Osteoblast (primary cell): ENCODE measurements at regions not wholly inside any gene's neighbourhood (a gene's known extent, or its start where the extent isn't known, plus 50 kb on each side); places are given as distances from the start of the nearest gene placed in this dataset.

ENCODE experiments used
- DNase-seq: peaks from one replicate; pipeline ENCODE4 v3.0.0; 2011; ENCODE audit warnings: low spot score, mixed read lengths; ENCODE audit not compliant: insufficient read length; ENCODE audit errors: missing footprints
- H2AFZ ChIP-seq: 2 replicates; pipeline ENCODE4 v1.6.0; 2011; ENCODE audit warnings: mild to moderate bottlenecking, low read length
- H3K27ac ChIP-seq: 2 replicates; pipeline ENCODE4 v1.5.1; 2011; ENCODE audit warnings: mild to moderate bottlenecking, low read depth, low read length, moderate library complexity
- H3K27me3 ChIP-seq: 2 replicates; pipeline ENCODE4 v1.6.0; 2012; ENCODE audit warnings: mild to moderate bottlenecking, control low read depth, inconsistent platforms, low read length, moderate library complexity; ENCODE audit not compliant: insufficient read depth
- H3K36me3 ChIP-seq: 2 replicates; pipeline ENCODE4 v1.5.1; 2011; ENCODE audit warnings: mild to moderate bottlenecking, low read length, control low read depth, moderate library complexity; ENCODE audit not compliant: insufficient read depth
- H3K4me1 ChIP-seq: 2 replicates; pipeline ENCODE4 v1.5.1; 2011; ENCODE audit warnings: mild to moderate bottlenecking, low read length, control low read depth, moderate library complexity; ENCODE audit not compliant: insufficient read depth
- H3K4me2 ChIP-seq: 2 replicates; pipeline ENCODE4 v1.6.0; 2011; ENCODE audit warnings: mild to moderate bottlenecking, low read length; ENCODE audit not compliant: insufficient read depth
- H3K4me3 ChIP-seq: fragments of 200-600 bp; sonication (generic); 3 replicates; pipeline ENCODE4 v1.5.1; 2012; ENCODE audit warnings: mild to moderate bottlenecking, low read length, inconsistent platforms; ENCODE audit not compliant: insufficient read depth
- H3K79me2 ChIP-seq: 2 replicates; pipeline ENCODE4 v1.6.0; 2012; ENCODE audit warnings: mild to moderate bottlenecking, low read length, control low read depth, inconsistent platforms; ENCODE audit not compliant: insufficient read depth
- H3K9me3 ChIP-seq: 2 replicates; pipeline ENCODE4 v1.5.1; 2011; ENCODE audit warnings: low read depth, low read length, control low read depth
- H4K20me1 ChIP-seq: 2 replicates; pipeline ENCODE4 v1.6.0; 2012; ENCODE audit warnings: mild to moderate bottlenecking, low read length, control low read depth; ENCODE audit not compliant: insufficient read depth
- CTCF ChIP-seq: IDR thresholded peaks from 2 replicates; pipeline ENCODE4 v1.5.1; 2011; ENCODE audit warnings: mild to moderate bottlenecking, low read depth, low read length, moderate library complexity; ENCODE audit errors: extremely low read depth

DNA sequence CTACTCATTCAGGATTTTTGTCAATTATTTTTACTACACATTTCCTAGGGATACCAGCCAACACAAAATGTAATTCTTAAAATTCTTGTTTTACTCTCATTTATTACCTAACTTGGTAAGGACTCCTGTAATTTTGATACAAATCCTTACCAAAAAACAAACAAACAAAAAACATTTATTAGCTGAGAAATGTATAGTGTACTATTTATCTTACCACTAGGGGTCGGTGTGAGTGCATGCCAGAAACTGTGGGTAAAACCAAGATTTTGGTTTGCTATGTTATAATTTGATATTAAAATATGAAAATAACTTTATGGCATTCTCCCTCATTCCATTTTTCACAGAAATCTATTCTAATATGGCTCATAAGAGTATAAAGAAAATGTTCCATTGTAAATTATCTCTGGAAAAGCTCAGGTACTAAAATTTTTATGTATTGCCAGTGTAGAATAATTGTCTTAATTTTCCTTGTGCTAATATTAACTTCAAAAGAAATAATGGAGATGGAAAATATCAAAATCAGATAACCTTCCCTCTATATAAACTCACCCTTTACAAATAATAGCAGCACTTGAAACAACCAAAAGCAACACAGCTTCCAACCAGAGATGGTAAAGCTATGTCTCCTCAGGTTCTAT, 290.8 kb upstream of the PCDH15 start:
- no peak overlapping the region for H3K27ac ChIP-seq
- no peak overlapping the region for H2AFZ ChIP-seq
- H4K20me1 ChIP-seq, result no peaks in the 10 kb centered on the region
- no peaks in the 10 kb centered on the region for H3K27me3 ChIP-seq
- H3K4me3 ChIP-seq, result no peak overlapping the region
- H3K79me2 ChIP-seq, result no peaks in the 10 kb centered on the region
- TF ChIP-seq CTCF, result peak; percentile 45
- H3K4me2 ChIP-seq, result no peak overlapping the region
- no peaks in the 10 kb centered on the region for H3K36me3 ChIP-seq
- no peaks in the 10 kb centered on the region for H3K4me1 ChIP-seq
- H3K9me3 ChIP-seq, result no peaks in the 10 kb centered on the region
- no peak for DNase-seq

GRCh38 chr10:55078121-55078520, 277.1 kb upstream of the PCDH15 start:
- H3K4me1 ChIP-seq, result no peaks in the 10 kb centered on the region
- no peak overlapping the region for H3K27ac ChIP-seq
- no peaks in the 10 kb centered on the region for H3K36me3 ChIP-seq
- no peak for TF ChIP-seq CTCF
- peaks cover 2% of the 10 kb centered on the region for H3K9me3 ChIP-seq
- DNase-seq, result no peak
- no peaks in the 10 kb centered on the region for H3K27me3 ChIP-seq
- H3K4me3 ChIP-seq, result no peak overlapping the region
- H2AFZ ChIP-seq, result no peak overlapping the region
- H3K79me2 ChIP-seq, result no peaks in the 10 kb centered on the region
- H3K4me2 ChIP-seq, result no peak overlapping the region
- H4K20me1 ChIP-seq, result no peaks in the 10 kb centered on the region

GRCh38 chr10:55065185-55065584, 264.2 kb upstream of the PCDH15 start:
- Histone ChIP-seq H3K27ac (no peak overlapping the region), H3K27me3 (no peaks in the 10 kb centered on the region), H3K36me3 (no peaks in the 10 kb centered on the region), H3K4me1 (no peaks in the 10 kb centered on the region), H4K20me1 (no peaks in the 10 kb centered on the region), H2AFZ (no peak overlapping the region), H3K4me3 (no peak overlapping the region), H3K79me2 (no peaks in the 10 kb centered on the region), H3K4me2 (no peak overlapping the region), H3K9me3 (no peaks in the 10 kb centered on the region)
- no peak for TF ChIP-seq CTCF
- DNase-seq, result no peak

GRCh38 chr10:55063811-55064210, 262.8 kb upstream of the PCDH15 start:
- TF ChIP-seq CTCF, result no peak
- no peaks in the 10 kb centered on the region for H3K4me1 ChIP-seq

More at GRCh38 chr10:55063811-55064210, 262.8 kb upstream of the PCDH15 start:
- Histone ChIP-seq H3K79me2 (no peaks in the 10 kb centered on the region), H4K20me1 (no peaks in the 10 kb centered on the region), H2AFZ (no peak overlapping the region), H3K27me3 (no peaks in the 10 kb centered on the region), H3K36me3 (no peaks in the 10 kb centered on the region), H3K4me2 (no peak overlapping the region), H3K27ac (no peak overlapping the region), H3K4me3 (no peak overlapping the region), H3K9me3 (no peaks in the 10 kb centered on the region)
- no peak for DNase-seq
